GM12872 (cell line): ENCODE measurements at regions not wholly inside any gene's neighbourhood (a gene's known extent, or its start where the extent isn't known, plus 50 kb on each side); places are given as distances from the start of the nearest gene placed in this dataset.

ENCODE experiments used
- CTCF ChIP-seq: IDR thresholded peaks from 3 replicates; pipeline ENCODE4 v1.5.1; 2011; ENCODE audit warnings: low read depth, mild to moderate bottlenecking, low read length, moderate library complexity; ENCODE audit not compliant: insufficient read depth

- TF ChIP-seq CTCF = no peak
Measured at GRCh38 chr9:71632776-71633175, 135.5 kb downstream of the CEMIP2 start.

GRCh38 chr9:71630377-71630995 lies 137.8 kb downstream of the CEMIP2 start:
- TF ChIP-seq CTCF = no peak

GRCh38 chr9:71629578-71630215 lies 138.6 kb downstream of the CEMIP2 start:
- TF ChIP-seq CTCF = no peak

- TF ChIP-seq CTCF = peak; percentile 45; the same call in 2 of the 3 replicates
Measured at GRCh38 chr9:71628247-71628646, 140.1 kb downstream of the CEMIP2 start.

GRCh38 chr9:71627537-71627936 lies 140.8 kb downstream of the CEMIP2 start:
- no peak for TF ChIP-seq CTCF

- TF ChIP-seq CTCF = no peak
Measured at GRCh38 chr9:71626395-71626794, 141.9 kb downstream of the CEMIP2 start.

- no peak for TF ChIP-seq CTCF
Measured at GRCh38 chr9:71624728-71625127, 143.6 kb downstream of the CEMIP2 start.
